ENCODE measurements at regions not wholly inside any gene's neighbourhood (a gene's known extent, or its start where the extent isn't known, plus 50 kb on each side); places are given as distances from the start of the nearest gene placed in this dataset.

GRCh38 chr4:35491093-35491492 is 753.2 kb downstream of the ARAP2 start:
- Histone ChIP-seq H2AK5ac (ENCODE audit: insufficient read length, low read length) (no peak overlapping the region), H3K18ac (ENCODE audit: insufficient read length, low read depth, low read length) (no peak overlapping the region), H4K20me1 (ENCODE audit: control insufficient read depth, insufficient read depth, insufficient read length) (no peaks in the 10 kb centered on the region), H3K9ac (ENCODE audit: extremely low read depth, insufficient read length, low read length) (no peak overlapping the region), H4K91ac (ENCODE audit: insufficient read length, low read depth, low read length) (no peak overlapping the region), H3K9me3 (ENCODE audit: control insufficient read depth, low read depth, low read length) (peaks cover 4% of the 10 kb centered on the region), H3K79me2 (ENCODE audit: insufficient read depth, low read length) (no peaks in the 10 kb centered on the region), H2AFZ (ENCODE audit: low read length) (no peak overlapping the region), H2BK12ac (ENCODE audit: insufficient read length, low read depth, low read length) (no peak overlapping the region), H3K23ac (ENCODE audit: insufficient read length, low read depth, low read length) (no peak overlapping the region), H2BK20ac (ENCODE audit: low read depth, low read length, poor library complexity, severe bottlenecking) (no peak overlapping the region), H3K56ac (ENCODE audit: insufficient read length, low read depth, low read length) (no peak overlapping the region), H3K23me2 (ENCODE audit: insufficient read length, low read depth, low read length, poor library complexity, severe bottlenecking) (no peaks in the 10 kb centered on the region), H3K27me3 (ENCODE audit: insufficient read depth, low read length) (no peaks in the 10 kb centered on the region), H4K5ac (ENCODE audit: insufficient read length, low read depth, low read length) (no peak overlapping the region), H3K79me1 (ENCODE audit: insufficient read depth, low read depth, low read length, poor library complexity, severe bottlenecking) (no peaks in the 10 kb centered on the region), H4K8ac (replicated peaks; ENCODE audit: insufficient read length, low read depth, low read length) (no peak overlapping the region), H2BK120ac (ENCODE audit: low read depth, low read length, poor library complexity, severe bottlenecking) (no peak overlapping the region), H3K14ac (ENCODE audit: insufficient read depth, low read length) (no peak overlapping the region), H3K27ac (ENCODE audit: insufficient read length, low read depth, low read length) (no peak overlapping the region), H2BK5ac (ENCODE audit: insufficient read length, low read length) (no peak overlapping the region), H3K4me2 (ENCODE audit: insufficient read depth, insufficient read length, low read length) (no peak overlapping the region), H3K4ac (ENCODE audit: low read depth, low read length) (no peak overlapping the region), H3T11ph (ENCODE audit: low read length) (no peak overlapping the region), H2BK15ac (ENCODE audit: low read depth, low read length) (no peak overlapping the region), H3K4me1 (ENCODE audit: insufficient read depth, low read length) (no peaks in the 10 kb centered on the region)
- Mint-ChIP-seq H3K36me3 (ENCODE audit: insufficient read depth in 1 of 3, low read depth in 3 of 3) (no peaks in the 10 kb centered on the region; a peak in 1 of 7 replicates), H3K4me3 (no peak overlapping the region), H3K9me3 (peaks cover 3 to 15% of the 10 kb centered on the region in 2 experiments; a peak in 4 of 5 replicates), H3K4me1 (no peaks in the 10 kb centered on the region), H3K27me3 (ENCODE audit: low read depth) (no peaks in the 10 kb centered on the region), H3K27ac (no peak overlapping the region)
- TF ChIP-seq, protein P1, sequence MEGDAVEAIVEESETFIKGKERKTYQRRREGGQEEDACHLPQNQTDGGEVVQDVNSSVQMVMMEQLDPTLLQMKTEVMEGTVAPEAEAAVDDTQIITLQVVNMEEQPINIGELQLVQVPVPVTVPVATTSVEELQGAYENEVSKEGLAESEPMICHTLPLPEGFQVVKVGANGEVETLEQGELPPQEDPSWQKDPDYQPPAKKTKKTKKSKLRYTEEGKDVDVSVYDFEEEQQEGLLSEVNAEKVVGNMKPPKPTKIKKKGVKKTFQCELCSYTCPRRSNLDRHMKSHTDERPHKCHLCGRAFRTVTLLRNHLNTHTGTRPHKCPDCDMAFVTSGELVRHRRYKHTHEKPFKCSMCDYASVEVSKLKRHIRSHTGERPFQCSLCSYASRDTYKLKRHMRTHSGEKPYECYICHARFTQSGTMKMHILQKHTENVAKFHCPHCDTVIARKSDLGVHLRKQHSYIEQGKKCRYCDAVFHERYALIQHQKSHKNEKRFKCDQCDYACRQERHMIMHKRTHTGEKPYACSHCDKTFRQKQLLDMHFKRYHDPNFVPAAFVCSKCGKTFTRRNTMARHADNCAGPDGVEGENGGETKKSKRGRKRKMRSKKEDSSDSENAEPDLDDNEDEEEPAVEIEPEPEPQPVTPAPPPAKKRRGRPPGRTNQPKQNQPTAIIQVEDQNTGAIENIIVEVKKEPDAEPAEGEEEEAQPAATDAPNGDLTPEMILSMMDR (conservative IDR thresholded peaks at IDR 0.05) = no peak
- no peak for DNase-seq

Data from H9 (cell line).